MM.1S (cell line): ENCODE measurements at regions not wholly inside any gene's neighbourhood (a gene's known extent, or its start where the extent isn't known, plus 50 kb on each side); places are given as distances from the start of the nearest gene placed in this dataset.

Source experiments
- DNase-seq: peaks from one replicate; pipeline ENCODE4 v3.0.0-alpha.2; 2015
- H2AFZ ChIP-seq: fragments of 300-600 bp; sonication (generic); 2 replicates; pipeline ENCODE4 v1.6.0; 2016; ENCODE audit warnings: antibody characterized with exemption, low read length
- H3F3A ChIP-seq: fragments of 300-600 bp; sonication (generic); 2 replicates; pipeline ENCODE4 v1.6.1; 2016; ENCODE audit warnings: mild to moderate bottlenecking, antibody characterized with exemption, low read length, moderate library complexity, mixed read lengths; ENCODE audit not compliant: insufficient read depth
- H3K27ac ChIP-seq: fragments of 300-600 bp; sonication (generic); 2 replicates; pipeline ENCODE4 v1.5.1; 2016; ENCODE audit warnings: mild to moderate bottlenecking, low read length
- H3K27me3 ChIP-seq: fragments of 300-600 bp; sonication (generic); replicated peaks from 2 replicates; pipeline ENCODE4 v1.6.0; 2016; ENCODE audit warnings: low read length; ENCODE audit not compliant: insufficient read depth
- H3K36me3 ChIP-seq: fragments of 300-600 bp; sonication (generic); replicated peaks from 2 replicates; pipeline ENCODE4 v1.6.1; 2016; ENCODE audit warnings: mild to moderate bottlenecking, low read length, mixed read lengths; ENCODE audit not compliant: insufficient read depth
- H3K4me1 ChIP-seq: fragments of 300-600 bp; sonication (generic); 2 replicates; pipeline ENCODE4 v1.6.1; 2016; ENCODE audit warnings: low read length, mixed read lengths
- H3K4me2 ChIP-seq: fragments of 300-600 bp; sonication (generic); 2 replicates; pipeline ENCODE4 v1.6.0; 2016; ENCODE audit warnings: low read depth, low read length
- H3K4me3 ChIP-seq: fragments of 300-600 bp; sonication (generic); 2 replicates; pipeline ENCODE4 v1.5.1; 2016; ENCODE audit warnings: low read length, mixed read lengths
- H3K79me2 ChIP-seq: fragments of 300-600 bp; sonication (generic); 2 replicates; pipeline ENCODE4 v1.6.1; 2016; ENCODE audit warnings: mixed run types, low read length, mixed read lengths
- H3K9ac ChIP-seq: fragments of 300-600 bp; sonication (generic); 2 replicates; pipeline ENCODE4 v1.6.1; 2016; ENCODE audit warnings: low read length, mixed read lengths
- H3K9me2 ChIP-seq: fragments of 300-600 bp; sonication (generic); replicated peaks from 2 replicates; pipeline ENCODE4 v1.6.1; 2016; ENCODE audit warnings: mild to moderate bottlenecking, low read length, mixed read lengths; ENCODE audit not compliant: insufficient read depth
- H3K9me3 ChIP-seq: fragments of 300-600 bp; sonication (generic); replicated peaks from 2 replicates; pipeline ENCODE4 v1.6.1; 2016; ENCODE audit warnings: mild to moderate bottlenecking, low read length, mixed read lengths; ENCODE audit not compliant: insufficient read depth
- H4K20me1 ChIP-seq: fragments of 300-600 bp; sonication (generic); 2 replicates; pipeline ENCODE4 v1.6.1; 2016; ENCODE audit warnings: mild to moderate bottlenecking, low read length, moderate library complexity, mixed read lengths; ENCODE audit not compliant: insufficient read depth
- CTCF ChIP-seq: fragments of 300-600 bp; sonication (generic); IDR thresholded peaks from 2 replicates; pipeline ENCODE4 v1.5.1; 2016; ENCODE audit warnings: antibody characterized with exemption, low read length, mixed read lengths
- EZH2 ChIP-seq: fragments of 300-600 bp; sonication (generic); optimal IDR thresholded peaks from 2 replicates; pipeline ENCODE3; 2017; ENCODE audit warnings: low read depth, mild to moderate bottlenecking, antibody characterized with exemption, low read length, mixed read lengths
- EZH2phosphoT487 ChIP-seq: fragments of 300-600 bp; sonication (generic); IDR thresholded peaks from 2 replicates; pipeline ENCODE4 v1.6.1; 2018; ENCODE audit warnings: antibody characterized with exemption, low read length

GRCh38 chr10:8981277-8981676, 926.8 kb downstream of the GATA3 start:
- H3K27me3 ChIP-seq: no peaks in the 10 kb centered on the region
- no peaks in the 10 kb centered on the region for H4K20me1 ChIP-seq
- H3K4me3 ChIP-seq: no peak overlapping the region
- H3K9me3 ChIP-seq: no peaks in the 10 kb centered on the region
- DNase-seq: no peak
- H3K9me2 ChIP-seq: no peaks in the 10 kb centered on the region
- H2AFZ ChIP-seq: no peak overlapping the region
- no peaks in the 10 kb centered on the region for H3K79me2 ChIP-seq
- H3F3A ChIP-seq: no peaks in the 10 kb centered on the region
- no peaks in the 10 kb centered on the region for H3K36me3 ChIP-seq
- H3K4me2 ChIP-seq: no peak overlapping the region
- no peak overlapping the region for H3K9ac ChIP-seq
- H3K4me1 ChIP-seq: no peaks in the 10 kb centered on the region
- TF ChIP-seq EZH2phosphoT487 (no peak), EZH2 (no peak), CTCF (no peak)
- H3K27ac ChIP-seq: no peak overlapping the region

- H2AFZ ChIP-seq: no peak overlapping the region
- no peaks in the 10 kb centered on the region for H3K36me3 ChIP-seq
- H4K20me1 ChIP-seq: no peaks in the 10 kb centered on the region
- no peaks in the 10 kb centered on the region for H3K4me1 ChIP-seq
- DNase-seq: no peak
- H3K79me2 ChIP-seq: no peaks in the 10 kb centered on the region
- H3K9ac ChIP-seq: no peak overlapping the region
- TF ChIP-seq EZH2: no peak
- no peaks in the 10 kb centered on the region for H3F3A ChIP-seq
- H3K4me3 ChIP-seq: no peak overlapping the region
- no peaks in the 10 kb centered on the region for H3K9me2 ChIP-seq
- H3K9me3 ChIP-seq: no peaks in the 10 kb centered on the region
- H3K4me2 ChIP-seq: no peak overlapping the region
- H3K27ac ChIP-seq: no peak overlapping the region
- H3K27me3 ChIP-seq: no peaks in the 10 kb centered on the region
Measured at GRCh38 chr10:8985651-8986050, 931.2 kb downstream of the GATA3 start.

DNA sequence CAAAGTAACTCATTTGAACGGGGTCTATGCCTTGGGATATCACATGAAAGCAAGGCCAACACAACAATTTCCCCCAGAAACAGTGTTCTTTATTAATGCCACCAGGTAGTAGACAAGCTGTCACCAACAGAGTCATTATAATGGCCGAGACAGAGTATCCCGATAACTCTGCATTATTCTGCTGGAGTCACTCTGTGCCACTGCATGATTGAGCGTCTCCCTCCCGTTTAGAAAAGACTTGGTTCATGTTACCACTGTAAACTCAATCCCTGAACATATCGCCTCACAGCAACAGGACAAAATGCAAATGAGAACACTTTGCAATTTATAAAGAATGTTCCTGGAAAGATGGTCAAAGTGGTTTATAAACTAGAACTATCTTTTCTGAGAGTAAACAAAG, 932.5 kb downstream of the GATA3 start:
- H3F3A ChIP-seq: no peaks in the 10 kb centered on the region
- no peak for DNase-seq
- H2AFZ ChIP-seq: no peak overlapping the region
- TF ChIP-seq EZH2phosphoT487: no peak
- no peak for TF ChIP-seq CTCF
- TF ChIP-seq EZH2: no peak
- no peaks in the 10 kb centered on the region for H3K9me3 ChIP-seq
- H3K27me3 ChIP-seq: no peaks in the 10 kb centered on the region
- no peak overlapping the region for H3K27ac ChIP-seq
- no peaks in the 10 kb centered on the region for H4K20me1 ChIP-seq
- no peaks in the 10 kb centered on the region for H3K36me3 ChIP-seq
- no peak overlapping the region for H3K9ac ChIP-seq
- H3K4me3 ChIP-seq: no peak overlapping the region
- no peaks in the 10 kb centered on the region for H3K4me1 ChIP-seq
- H3K4me2 ChIP-seq: no peak overlapping the region
- H3K79me2 ChIP-seq: no peaks in the 10 kb centered on the region
- H3K9me2 ChIP-seq: no peaks in the 10 kb centered on the region

DNA sequence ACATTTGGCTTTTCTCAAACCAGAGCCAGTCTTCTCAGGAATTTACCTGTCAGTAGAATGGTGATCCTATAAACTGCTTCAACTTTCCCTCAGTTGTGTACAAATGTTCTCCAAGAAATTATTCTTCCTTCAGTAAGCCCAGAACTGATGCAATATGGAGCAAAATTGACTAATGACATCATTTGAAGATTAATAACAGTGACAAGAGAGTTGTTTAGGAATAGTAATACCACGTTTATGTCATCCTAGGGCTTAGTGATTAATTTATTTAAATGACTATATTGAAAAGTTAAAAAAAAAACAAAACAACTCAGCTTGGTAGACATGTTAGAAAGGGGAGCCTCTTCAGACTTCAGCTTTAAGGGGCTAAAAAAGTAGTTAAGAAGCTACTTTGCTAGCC, 933.2 kb downstream of the GATA3 start:
- Histone ChIP-seq H3K9me2 (no peaks in the 10 kb centered on the region), H2AFZ (no peak overlapping the region), H3K4me3 (no peak overlapping the region), H3K4me2 (no peak overlapping the region), H3K27ac (no peak overlapping the region), H3K9ac (no peak overlapping the region), H3K27me3 (no peaks in the 10 kb centered on the region), H3F3A (no peaks in the 10 kb centered on the region), H3K4me1 (no peaks in the 10 kb centered on the region), H3K9me3 (no peaks in the 10 kb centered on the region), H4K20me1 (no peaks in the 10 kb centered on the region), H3K79me2 (no peaks in the 10 kb centered on the region), H3K36me3 (no peaks in the 10 kb centered on the region)
- no peak for DNase-seq
- no peak for TF ChIP-seq EZH2phosphoT487
- TF ChIP-seq EZH2: no peak
- TF ChIP-seq CTCF: no peak
